ENCODE measurements at regions not wholly inside any gene's neighbourhood (a gene's known extent, or its start where the extent isn't known, plus 50 kb on each side); places are given as distances from the start of the nearest gene placed in this dataset.

- no peak for DNase-seq
Measured at GRCh38 chr2:22189893-22190480, 1066.2 kb downstream of the TDRD15 start.

GRCh38 chr2:22194218-22194617, 1070.5 kb downstream of the TDRD15 start:
- DNase-seq = no peak

- DNase-seq = no peak
Measured at GRCh38 chr2:22196806-22197205, 1073.0 kb downstream of the TDRD15 start.

GRCh38 chr2:22198381-22199283, 1074.9 kb downstream of the TDRD15 start:
- no peak for DNase-seq

DNA sequence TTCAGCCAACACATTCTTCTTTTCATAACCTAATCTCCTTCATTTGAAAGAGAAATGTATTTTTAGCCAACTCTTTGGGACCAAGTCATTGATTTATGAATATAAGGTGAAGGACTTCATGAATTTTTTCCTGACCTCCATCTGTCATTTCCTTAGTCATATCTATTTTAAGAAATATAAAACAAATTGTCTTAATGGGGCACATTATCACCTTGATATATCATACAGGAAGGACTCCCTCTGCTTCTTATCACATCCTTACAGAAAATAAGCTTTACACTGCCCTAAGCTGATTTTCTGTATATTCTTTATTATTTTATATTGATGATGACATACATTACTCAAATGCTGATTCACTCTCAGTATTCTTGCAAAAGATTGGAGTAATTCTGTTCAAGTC, 1076.2 kb downstream of the TDRD15 start:
- DNase-seq = no peak

GRCh38 chr2:22209545-22209944, 1085.8 kb downstream of the TDRD15 start:
- no peak for DNase-seq

DNA sequence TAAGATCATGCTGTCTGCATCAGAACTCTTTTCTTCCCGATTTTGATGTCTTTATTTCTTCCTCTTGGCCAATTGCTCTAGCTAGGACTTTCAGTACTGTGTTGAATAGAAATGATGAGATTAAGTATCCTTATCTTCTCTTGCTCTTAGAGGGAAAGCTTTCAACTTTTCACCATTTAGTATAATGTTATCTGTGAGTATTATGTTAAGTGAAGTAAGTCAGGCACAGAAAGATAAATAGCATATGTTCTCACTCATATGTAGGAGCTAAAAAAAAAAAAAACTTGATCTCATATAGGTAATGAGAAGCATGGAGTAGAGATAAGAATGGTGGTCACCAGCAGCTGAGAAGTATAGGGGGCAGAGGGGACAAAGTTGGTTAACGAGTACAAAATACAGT, 1089.5 kb downstream of the TDRD15 start:
- DNase-seq = no peak

DNA sequence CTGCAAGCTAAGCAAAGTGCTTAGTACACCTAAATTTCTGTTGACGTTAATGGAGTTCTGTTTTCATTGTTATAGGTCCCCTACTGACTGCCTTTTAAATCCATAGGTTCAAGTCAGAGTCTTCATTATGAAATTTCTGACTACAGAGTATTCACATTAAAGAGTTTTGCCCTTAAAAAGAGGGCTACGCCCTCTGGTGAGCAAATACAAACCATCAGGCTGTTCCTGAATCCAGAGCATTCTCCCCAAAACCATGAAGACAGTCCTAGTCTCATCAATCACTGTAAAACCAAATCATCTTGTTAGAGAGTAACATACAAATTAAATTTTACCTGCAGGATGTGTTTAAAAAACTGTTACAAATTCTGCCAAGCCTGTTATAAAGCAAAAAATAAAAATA, 1091.7 kb downstream of the TDRD15 start:
- no peak for DNase-seq

GRCh38 chr2:22217881-22218280, 1094.1 kb downstream of the TDRD15 start:
- DNase-seq = no peak

DNA sequence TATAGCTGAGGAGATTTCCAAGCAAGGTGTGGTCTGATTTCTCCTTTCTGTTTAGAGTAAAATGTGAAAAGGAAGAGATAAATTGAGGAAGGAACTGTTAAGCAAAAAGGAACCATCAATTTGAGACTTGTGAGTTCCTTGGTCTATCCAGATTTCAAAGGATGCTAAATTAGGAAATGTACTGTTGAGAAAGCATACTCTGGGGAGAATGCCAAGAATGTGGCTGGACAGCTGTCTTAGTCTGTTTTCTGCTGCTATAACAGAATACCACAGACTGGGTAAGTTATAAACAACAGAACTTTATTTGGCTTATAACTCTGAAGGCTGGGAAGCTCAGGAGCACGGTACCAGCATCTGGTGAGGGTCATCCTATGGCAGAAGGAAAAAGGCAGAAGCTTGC, 1097.2 kb downstream of the TDRD15 start:
- no peak for DNase-seq

- no peak for DNase-seq
Measured at GRCh38 chr2:22238967-22239366, 1115.2 kb downstream of the TDRD15 start.

DNA sequence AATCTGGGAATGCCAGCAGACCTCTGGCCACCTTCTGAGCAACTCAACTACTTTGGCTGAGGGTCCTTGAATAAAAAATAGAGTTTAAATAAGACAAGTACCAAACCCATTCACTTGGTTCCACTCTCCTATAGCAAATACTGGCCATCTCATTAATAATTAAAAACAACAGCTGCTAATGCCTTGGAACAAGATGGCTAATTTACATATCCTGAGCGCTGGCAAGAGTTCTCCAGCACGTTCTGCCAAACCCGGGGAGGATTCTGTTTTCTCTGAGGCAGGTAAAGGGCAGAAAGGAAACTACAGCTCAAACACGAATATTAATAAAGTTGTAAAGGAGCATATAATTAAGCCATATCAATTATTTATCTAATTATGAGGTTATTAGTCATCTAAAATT, 1123.7 kb downstream of the TDRD15 start:
- no peak for DNase-seq

- no peak for DNase-seq
Measured at GRCh38 chr2:22248851-22249250, 1125.1 kb downstream of the TDRD15 start.

DNA sequence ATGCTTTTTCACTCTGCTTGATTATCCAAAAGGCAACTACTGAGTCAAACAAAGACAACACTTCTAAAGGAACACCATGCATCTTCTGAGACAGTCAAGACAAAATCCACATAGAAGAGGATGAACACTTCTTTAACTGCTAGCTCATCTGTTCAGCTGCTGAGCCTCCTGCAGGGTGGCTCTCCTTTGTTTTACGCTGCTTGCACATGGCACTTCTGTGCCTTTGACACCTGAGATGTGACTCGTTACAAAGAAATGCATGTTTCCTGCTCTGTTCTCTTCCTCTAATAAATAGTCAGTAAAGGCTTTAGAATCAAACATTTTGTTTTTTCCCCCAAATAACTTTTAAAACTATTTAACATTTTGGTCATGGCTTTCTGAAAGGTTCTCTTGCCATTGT, 1129.4 kb downstream of the TDRD15 start:
- DNase-seq = no peak

DNA sequence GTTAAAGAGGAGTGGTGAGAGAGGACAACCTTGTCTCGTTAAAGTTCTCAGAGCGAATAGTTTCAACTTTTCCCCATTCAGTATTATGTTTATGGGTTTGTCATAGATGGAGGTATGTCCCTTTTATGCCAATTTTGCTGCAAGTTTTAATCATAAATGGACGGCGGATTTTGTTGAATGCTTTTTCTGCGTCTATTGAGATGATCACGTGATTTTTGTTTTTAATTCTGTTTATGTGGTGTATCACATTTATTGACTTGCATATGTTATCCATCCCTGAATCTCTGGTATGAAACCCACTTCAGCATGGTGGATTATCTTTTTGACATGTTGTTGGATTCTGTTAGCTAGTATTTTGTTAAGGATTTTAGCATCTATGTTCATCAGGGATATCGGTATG, 1123.8 kb upstream of the KLHL29 start:
- DNase-seq = no peak

- no peak for DNase-seq
Measured at GRCh38 chr2:22270341-22270740, 1114.6 kb upstream of the KLHL29 start.

GRCh38 chr2:22273853-22274252, 1111.1 kb upstream of the KLHL29 start:
- DNase-seq = no peak

DNA sequence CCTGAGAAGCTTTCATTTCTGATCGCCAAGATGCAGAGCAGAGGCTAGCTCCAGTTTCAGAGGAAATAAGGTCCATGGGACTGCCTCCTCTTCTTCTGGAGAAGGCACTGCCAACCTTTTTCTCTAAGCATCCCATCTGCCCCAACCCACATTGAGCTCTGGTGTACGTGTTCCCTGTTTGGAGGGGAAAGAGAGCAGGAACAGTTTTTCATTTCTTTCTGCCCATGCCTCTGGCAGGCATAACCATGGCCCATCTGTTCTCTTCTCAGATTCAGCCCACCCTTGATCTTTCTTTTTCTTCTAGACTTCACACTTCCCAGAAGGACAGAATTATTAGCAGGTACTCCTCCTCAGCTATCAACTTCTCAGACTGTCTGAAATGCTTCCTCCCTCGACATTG, 1110.3 kb upstream of the KLHL29 start:
- no peak for DNase-seq

- no peak for DNase-seq
Measured at GRCh38 chr2:22276696-22277095, 1108.3 kb upstream of the KLHL29 start.

DNA sequence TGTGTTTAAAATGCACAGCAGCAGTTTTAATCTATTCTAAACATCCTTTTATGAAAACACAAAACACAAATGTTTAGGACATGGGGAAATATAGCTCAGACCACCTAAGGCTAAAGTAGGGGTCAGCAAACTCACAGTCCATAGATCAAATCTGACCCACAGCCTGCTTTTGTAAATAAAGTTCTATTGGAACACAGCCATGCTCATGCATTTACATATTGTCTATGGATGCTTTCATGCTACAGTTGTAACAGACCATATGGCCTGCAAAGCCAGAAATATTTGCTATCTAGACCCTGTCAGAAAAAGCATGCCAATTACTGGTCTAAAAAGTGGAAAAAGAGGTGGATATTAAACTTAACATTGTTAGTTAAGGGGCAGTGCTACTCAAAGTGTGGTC, 1105.4 kb upstream of the KLHL29 start:
- no peak for DNase-seq

DNA sequence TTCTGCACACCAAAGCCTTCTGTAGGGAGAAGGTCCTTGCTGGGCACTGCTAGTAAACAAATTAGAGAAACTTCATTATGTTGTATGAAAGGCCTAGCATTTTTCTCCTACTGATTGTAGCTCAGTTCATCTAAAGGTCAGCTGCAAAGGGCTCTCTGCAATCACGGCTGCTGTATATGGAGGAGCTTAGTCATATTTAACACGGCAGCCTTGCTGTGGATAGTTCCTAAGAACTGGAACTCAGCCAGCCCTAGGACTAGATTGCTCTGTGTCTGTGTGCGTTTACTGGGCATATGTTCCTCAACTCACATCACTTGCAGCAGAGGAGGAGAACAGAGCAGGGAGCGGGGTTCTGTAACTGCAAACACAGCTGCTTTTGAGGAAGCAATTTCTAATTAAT, 1103.9 kb upstream of the KLHL29 start:
- no peak for DNase-seq

- DNase-seq = no peak
Measured at GRCh38 chr2:22282220-22282619, 1102.8 kb upstream of the KLHL29 start.

DNA sequence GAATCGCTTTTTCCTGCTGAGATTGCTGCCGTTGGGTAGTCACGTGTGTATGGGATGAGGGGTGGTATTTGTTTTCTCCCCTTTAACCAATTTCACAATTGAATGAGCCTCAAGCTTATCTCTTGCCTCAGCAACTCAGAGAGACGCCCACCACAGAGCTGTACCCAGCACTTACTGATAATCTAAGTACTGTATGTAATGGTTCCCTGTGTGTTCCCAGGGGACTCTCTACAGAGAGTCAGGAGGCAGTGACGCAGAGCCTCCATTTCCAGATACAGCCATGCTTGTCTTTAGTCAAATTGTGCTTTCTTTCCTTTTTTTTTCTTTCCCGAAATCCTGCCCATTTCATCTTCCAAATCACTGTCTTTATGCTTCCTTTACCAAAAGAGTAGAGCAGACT, 1102.1 kb upstream of the KLHL29 start:
- no peak for DNase-seq

- no peak for DNase-seq
Measured at GRCh38 chr2:22283436-22283835, 1101.5 kb upstream of the KLHL29 start.

GRCh38 chr2:22290302-22290701, 1094.7 kb upstream of the KLHL29 start:
- no peak for DNase-seq
